ENCODE measurements at regions not wholly inside any gene's neighbourhood (a gene's known extent, or its start where the extent isn't known, plus 50 kb on each side); places are given as distances from the start of the nearest gene placed in this dataset.

GRCh38 chr12:19572920-19573558 lies 133.7 kb downstream of the AEBP2 start:
- DNase-seq (ENCODE audit: low read depth in 2 of 2), result no peak

- DNase-seq (ENCODE audit: low read depth in 2 of 2), result no peak
These were observed 134.6 kb downstream of the AEBP2 start for GRCh38 chr12:19573866-19574265.

- DNase-seq (ENCODE audit: low read depth in 2 of 2), result no peak
These were observed 135.3 kb downstream of the AEBP2 start for GRCh38 chr12:19574601-19575000.

- no peak for DNase-seq (ENCODE audit: low read depth in 2 of 2)
These were observed 136.3 kb downstream of the AEBP2 start for GRCh38 chr12:19575337-19576243.

- DNase-seq (ENCODE audit: low read depth in 2 of 2), result no peak
These were observed 137.4 kb downstream of the AEBP2 start for GRCh38 chr12:19576506-19577280.

GRCh38 chr12:19577281-19577530 lies 137.9 kb downstream of the AEBP2 start:
- no peak for DNase-seq (ENCODE audit: low read depth in 2 of 2)

- no peak for DNase-seq (ENCODE audit: low read depth in 2 of 2)
These were observed 145.4 kb downstream of the AEBP2 start for GRCh38 chr12:19584732-19585131.

- DNase-seq (ENCODE audit: low read depth in 2 of 2), result no peak
These were observed 149.7 kb downstream of the AEBP2 start for GRCh38 chr12:19588951-19589350.

GRCh38 chr12:19591951-19592350 lies 152.7 kb downstream of the AEBP2 start:
- no peak for DNase-seq (ENCODE audit: low read depth in 2 of 2)

GRCh38 chr12:19596434-19597166 lies 157.3 kb downstream of the AEBP2 start:
- DNase-seq (ENCODE audit: low read depth in 2 of 2), result no peak

- DNase-seq (ENCODE audit: low read depth in 2 of 2), result no peak
These were observed 158.1 kb downstream of the AEBP2 start for GRCh38 chr12:19597167-19598026.

GRCh38 chr12:19605720-19606119 lies 166.4 kb downstream of the AEBP2 start:
- DNase-seq (ENCODE audit: low read depth in 2 of 2), result no peak

GRCh38 chr12:19608039-19608438 lies 168.7 kb downstream of the AEBP2 start:
- no peak for DNase-seq (ENCODE audit: low read depth in 2 of 2)

- no peak for DNase-seq (ENCODE audit: low read depth in 2 of 2)
These were observed 173.8 kb downstream of the AEBP2 start for GRCh38 chr12:19613051-19613535.

GRCh38 chr12:19614601-19615383 lies 175.5 kb downstream of the AEBP2 start:
- DNase-seq (ENCODE audit: low read depth in 2 of 2), result no peak

GRCh38 chr12:19615384-19615725 lies 176.1 kb downstream of the AEBP2 start:
- DNase-seq (ENCODE audit: low read depth in 2 of 2), result no peak

- no peak for DNase-seq (ENCODE audit: low read depth in 2 of 2)
These were observed 177.5 kb downstream of the AEBP2 start for GRCh38 chr12:19616781-19617180.

- no peak for DNase-seq (ENCODE audit: low read depth in 2 of 2)
These were observed 180.9 kb downstream of the AEBP2 start for GRCh38 chr12:19620222-19620621.

- no peak for DNase-seq (ENCODE audit: low read depth in 2 of 2)
These were observed 184.6 kb downstream of the AEBP2 start for GRCh38 chr12:19623751-19624399.

- DNase-seq (ENCODE audit: low read depth in 2 of 2), result no peak
These were observed 185.2 kb downstream of the AEBP2 start for GRCh38 chr12:19624491-19624890.

Measured in stimulated activated CD8-positive, alpha-beta memory T cell treated with anti-CD3 and anti-CD28 coated beads, Interleukin-15, amount 100 ng/mL, for 48 hours (primary cell).